ENCODE measurements at regions not wholly inside any gene's neighbourhood (a gene's known extent, or its start where the extent isn't known, plus 50 kb on each side); places are given as distances from the start of the nearest gene placed in this dataset.

- FAIRE-seq (no peak), DNase-seq (ENCODE audit: insufficient read length, low spot score) (no peak)
- TF ChIP-seq SPI1 (IDR thresholded peaks at IDR 0.05; ENCODE audit: low read depth, low read length) (no peak), POLR2A (IDR thresholded peaks at IDR 0.05; ENCODE audit: low read depth, low read length) (no peak), POLR2AphosphoS5 (IDR thresholded peaks at IDR 0.05; ENCODE audit: low read depth, low read length) (no peak), POU2F2 (IDR thresholded peaks at IDR 0.05; ENCODE audit: low read depth, low read length) (no peak), TAF1 (IDR thresholded peaks at IDR 0.05; ENCODE audit: low read depth, low read length) (no peak), PAX5 (IDR thresholded peaks at IDR 0.05; ENCODE audit: insufficient read depth, low read length, severe bottlenecking) (no peak)
Measured at GRCh38 chr11:22031791-22032190, 161.1 kb upstream of the ANO5 start.

- FAIRE-seq (no peak), DNase-seq (ENCODE audit: insufficient read length, low spot score) (no peak)
- TF ChIP-seq POLR2A (IDR thresholded peaks at IDR 0.05; ENCODE audit: low read depth, low read length): no peak
- TF ChIP-seq TAF1 (IDR thresholded peaks at IDR 0.05; ENCODE audit: low read depth, low read length): no peak
- TF ChIP-seq PAX5 (IDR thresholded peaks at IDR 0.05; ENCODE audit: insufficient read depth, low read length, severe bottlenecking): no peak
- no peak for TF ChIP-seq SPI1 (IDR thresholded peaks at IDR 0.05; ENCODE audit: low read depth, low read length)
- no peak for TF ChIP-seq POLR2AphosphoS5 (IDR thresholded peaks at IDR 0.05; ENCODE audit: low read depth, low read length)
- TF ChIP-seq POU2F2 (IDR thresholded peaks at IDR 0.05; ENCODE audit: low read depth, low read length): no peak
Measured at GRCh38 chr11:22037505-22037904, 155.4 kb upstream of the ANO5 start.

- FAIRE-seq (no peak), DNase-seq (ENCODE audit: insufficient read length, low spot score) (no peak)
- TF ChIP-seq PAX5 (IDR thresholded peaks at IDR 0.05; ENCODE audit: insufficient read depth, low read length, severe bottlenecking) (no peak), SPI1 (IDR thresholded peaks at IDR 0.05; ENCODE audit: low read depth, low read length) (no peak), TAF1 (IDR thresholded peaks at IDR 0.05; ENCODE audit: low read depth, low read length) (no peak), POLR2A (IDR thresholded peaks at IDR 0.05; ENCODE audit: low read depth, low read length) (no peak), POU2F2 (IDR thresholded peaks at IDR 0.05; ENCODE audit: low read depth, low read length) (no peak), POLR2AphosphoS5 (IDR thresholded peaks at IDR 0.05; ENCODE audit: low read depth, low read length) (no peak)
Measured at GRCh38 chr11:22041039-22041438, 151.8 kb upstream of the ANO5 start.

- DNase-seq (ENCODE audit: insufficient read length, low spot score) (no peak), FAIRE-seq (no peak)
- no peak for TF ChIP-seq POU2F2 (IDR thresholded peaks at IDR 0.05; ENCODE audit: low read depth, low read length)
- no peak for TF ChIP-seq TAF1 (IDR thresholded peaks at IDR 0.05; ENCODE audit: low read depth, low read length)
- TF ChIP-seq SPI1 (IDR thresholded peaks at IDR 0.05; ENCODE audit: low read depth, low read length): no peak
- TF ChIP-seq POLR2A (IDR thresholded peaks at IDR 0.05; ENCODE audit: low read depth, low read length): no peak
- no peak for TF ChIP-seq POLR2AphosphoS5 (IDR thresholded peaks at IDR 0.05; ENCODE audit: low read depth, low read length)
- no peak for TF ChIP-seq PAX5 (IDR thresholded peaks at IDR 0.05; ENCODE audit: insufficient read depth, low read length, severe bottlenecking)
Measured at GRCh38 chr11:22042081-22042480, 150.8 kb upstream of the ANO5 start.

- FAIRE-seq (no peak), DNase-seq (ENCODE audit: insufficient read length, low spot score) (no peak)
- TF ChIP-seq POLR2AphosphoS5 (IDR thresholded peaks at IDR 0.05; ENCODE audit: low read depth, low read length) (no peak), POLR2A (IDR thresholded peaks at IDR 0.05; ENCODE audit: low read depth, low read length) (no peak), POU2F2 (IDR thresholded peaks at IDR 0.05; ENCODE audit: low read depth, low read length) (no peak), TAF1 (IDR thresholded peaks at IDR 0.05; ENCODE audit: low read depth, low read length) (no peak), SPI1 (IDR thresholded peaks at IDR 0.05; ENCODE audit: low read depth, low read length) (no peak), PAX5 (IDR thresholded peaks at IDR 0.05; ENCODE audit: insufficient read depth, low read length, severe bottlenecking) (no peak)
Measured at GRCh38 chr11:22044126-22044525, 148.8 kb upstream of the ANO5 start.

GRCh38 chr11:22049276-22049675, 143.6 kb upstream of the ANO5 start:
- FAIRE-seq: no peak
- no peak for DNase-seq (ENCODE audit: insufficient read length, low spot score)
- TF ChIP-seq POU2F2 (IDR thresholded peaks at IDR 0.05; ENCODE audit: low read depth, low read length): no peak
- no peak for TF ChIP-seq POLR2AphosphoS5 (IDR thresholded peaks at IDR 0.05; ENCODE audit: low read depth, low read length)
- no peak for TF ChIP-seq POLR2A (IDR thresholded peaks at IDR 0.05; ENCODE audit: low read depth, low read length)
- TF ChIP-seq PAX5 (IDR thresholded peaks at IDR 0.05; ENCODE audit: insufficient read depth, low read length, severe bottlenecking): no peak
- no peak for TF ChIP-seq TAF1 (IDR thresholded peaks at IDR 0.05; ENCODE audit: low read depth, low read length)
- no peak for TF ChIP-seq SPI1 (IDR thresholded peaks at IDR 0.05; ENCODE audit: low read depth, low read length)

GRCh38 chr11:22065472-22065871, 127.4 kb upstream of the ANO5 start:
- FAIRE-seq (no peak), DNase-seq (ENCODE audit: insufficient read length, low spot score) (no peak)
- TF ChIP-seq SPI1 (IDR thresholded peaks at IDR 0.05; ENCODE audit: low read depth, low read length): no peak

GRCh38 chr11:22069844-22070243, 123.0 kb upstream of the ANO5 start:
- TF ChIP-seq PAX5 (IDR thresholded peaks at IDR 0.05; ENCODE audit: insufficient read depth, low read length, severe bottlenecking): no peak
- TF ChIP-seq SPI1 (IDR thresholded peaks at IDR 0.05; ENCODE audit: low read depth, low read length): no peak
- no peak for TF ChIP-seq TAF1 (IDR thresholded peaks at IDR 0.05; ENCODE audit: low read depth, low read length)
- no peak for TF ChIP-seq POLR2A (IDR thresholded peaks at IDR 0.05; ENCODE audit: low read depth, low read length)
- no peak for TF ChIP-seq POU2F2 (IDR thresholded peaks at IDR 0.05; ENCODE audit: low read depth, low read length)
- TF ChIP-seq POLR2AphosphoS5 (IDR thresholded peaks at IDR 0.05; ENCODE audit: low read depth, low read length): no peak
- FAIRE-seq (no peak), DNase-seq (ENCODE audit: insufficient read length, low spot score) (no peak)

- DNase-seq (ENCODE audit: insufficient read length, low spot score) (no peak), FAIRE-seq (no peak)
- TF ChIP-seq POLR2AphosphoS5 (IDR thresholded peaks at IDR 0.05; ENCODE audit: low read depth, low read length) (no peak), TAF1 (IDR thresholded peaks at IDR 0.05; ENCODE audit: low read depth, low read length) (no peak), PAX5 (IDR thresholded peaks at IDR 0.05; ENCODE audit: insufficient read depth, low read length, severe bottlenecking) (no peak)
Measured at GRCh38 chr11:22076271-22076930, 116.5 kb upstream of the ANO5 start.

GRCh38 chr11:22078063-22078462, 114.8 kb upstream of the ANO5 start:
- DNase-seq (ENCODE audit: insufficient read length, low spot score): no peak
- TF ChIP-seq POLR2AphosphoS5 (IDR thresholded peaks at IDR 0.05; ENCODE audit: low read depth, low read length) (no peak), PAX5 (IDR thresholded peaks at IDR 0.05; ENCODE audit: insufficient read depth, low read length, severe bottlenecking) (no peak), TAF1 (IDR thresholded peaks at IDR 0.05; ENCODE audit: low read depth, low read length) (no peak), SPI1 (IDR thresholded peaks at IDR 0.05; ENCODE audit: low read depth, low read length) (no peak), POLR2A (IDR thresholded peaks at IDR 0.05; ENCODE audit: low read depth, low read length) (no peak), POU2F2 (IDR thresholded peaks at IDR 0.05; ENCODE audit: low read depth, low read length) (no peak)
- no peak for FAIRE-seq
